ENCODE measurements at regions not wholly inside any gene's neighbourhood (a gene's known extent, or its start where the extent isn't known, plus 50 kb on each side); places are given as distances from the start of the nearest gene placed in this dataset.

GRCh38 chr16:79931721-79932120, 331.2 kb upstream of the MAF start:
- DNase-seq (ENCODE audit: low spot score): no peak

- DNase-seq (ENCODE audit: low spot score): no peak
These were observed 328.9 kb upstream of the MAF start for GRCh38 chr16:79929260-79929965.

GRCh38 chr16:79928142-79928873, 327.8 kb upstream of the MAF start:
- no peak for DNase-seq (ENCODE audit: low spot score)

GRCh38 chr16:79926451-79927205, 326.1 kb upstream of the MAF start:
- DNase-seq (ENCODE audit: low spot score): no peak

GRCh38 chr16:79923431-79923830, 322.9 kb upstream of the MAF start:
- DNase-seq (ENCODE audit: low spot score): no peak

- no peak for DNase-seq (ENCODE audit: low spot score)
These were observed 320.1 kb upstream of the MAF start for GRCh38 chr16:79920685-79921084.

GRCh38 chr16:79918916-79919315, 318.4 kb upstream of the MAF start:
- no peak for DNase-seq (ENCODE audit: low spot score)

GRCh38 chr16:79915761-79916160, 315.2 kb upstream of the MAF start:
- DNase-seq (ENCODE audit: low spot score): no peak

GRCh38 chr16:79914961-79915720, 314.6 kb upstream of the MAF start:
- no peak for DNase-seq (ENCODE audit: low spot score)

- no peak for DNase-seq (ENCODE audit: low spot score)
These were observed 312.2 kb upstream of the MAF start for GRCh38 chr16:79912592-79913310.

- DNase-seq (ENCODE audit: low spot score): no peak
These were observed 311.1 kb upstream of the MAF start for GRCh38 chr16:79911660-79912059.

GRCh38 chr16:79909571-79909970, 309.0 kb upstream of the MAF start:
- no peak for DNase-seq (ENCODE audit: low spot score)

- DNase-seq (ENCODE audit: low spot score): no peak
These were observed 302.9 kb upstream of the MAF start for GRCh38 chr16:79903471-79903870.

GRCh38 chr16:79902351-79902750, 301.8 kb upstream of the MAF start:
- no peak for DNase-seq (ENCODE audit: low spot score)

GRCh38 chr16:79901522-79901921, 301.0 kb upstream of the MAF start:
- no peak for DNase-seq (ENCODE audit: low spot score)

- no peak for DNase-seq (ENCODE audit: low spot score)
These were observed 299.2 kb upstream of the MAF start for GRCh38 chr16:79899716-79900115.

GRCh38 chr16:79899316-79899715, 298.8 kb upstream of the MAF start:
- no peak for DNase-seq (ENCODE audit: low spot score)

GRCh38 chr16:79898703-79899102, 298.2 kb upstream of the MAF start:
- no peak for DNase-seq (ENCODE audit: low spot score)

- no peak for DNase-seq (ENCODE audit: low spot score)
These were observed 297.1 kb upstream of the MAF start for GRCh38 chr16:79897453-79898146.

- DNase-seq (ENCODE audit: low spot score): no peak
These were observed 296.5 kb upstream of the MAF start for GRCh38 chr16:79897104-79897452.

- no peak for DNase-seq (ENCODE audit: low spot score)
These were observed 295.3 kb upstream of the MAF start for GRCh38 chr16:79895917-79896203.

All from pons (tissue), 1 donor.